RWPE1 (cell line): ENCODE measurements at regions not wholly inside any gene's neighbourhood (a gene's known extent, or its start where the extent isn't known, plus 50 kb on each side); places are given as distances from the start of the nearest gene placed in this dataset.

Source experiments
- CTCF ChIA-PET: fragments of 350-600 bp; sonication (Branson Sonifier 250); formaldehyde crosslinking; extraction: SDS; loops from one replicate; lab custom pipeline; 2021; lab: Yijun Ruan, JAX
- POLR2A ChIA-PET: fragments of 400-600 bp; formaldehyde crosslinking; extraction: SDS; loops from one replicate; lab custom pipeline; 2020; ENCODE audit warnings: antibody characterized with exemption; ENCODE audit not compliant: low non-redundant PET; lab: Yijun Ruan, JAX
- DNase-seq: peaks from one replicate; pipeline ENCODE4 v3.0.0; 2012; ENCODE audit warnings: low spot score
- H3K27ac ChIP-seq: fragments of 450-650 bp; 2 replicates; pipeline ENCODE4 v1.5.1; 2017
- CTCF ChIP-seq: fragments of 450-650 bp; conservative IDR thresholded peaks from 2 replicates; pipeline ENCODE4 v1.5.1; 2017; ENCODE audit warnings: low read depth, mild to moderate bottlenecking

- DNase-seq, result no peak
- no peak overlapping the region for H3K27ac ChIP-seq
- CTCF ChIA-PET, result no interaction called here
- no peak for TF ChIP-seq CTCF
- POLR2A ChIA-PET, result no interaction called here
These were observed 1415.6 kb upstream of the PCDH7 start for GRCh38 chr4:29304595-29304994.

GRCh38 chr4:29307256-29307655 lies 1412.9 kb upstream of the PCDH7 start:
- ChIA-PET POLR2A (no interaction called here), CTCF (no interaction called here)
- no peak for TF ChIP-seq CTCF
- no peak overlapping the region for H3K27ac ChIP-seq
- no peak for DNase-seq

- TF ChIP-seq CTCF, result no peak
- ChIA-PET POLR2A (no interaction called here), CTCF (no interaction called here)
- no peak for DNase-seq
- H3K27ac ChIP-seq, result no peak overlapping the region
These were observed 1412.4 kb upstream of the PCDH7 start for GRCh38 chr4:29307755-29308154.

DNA sequence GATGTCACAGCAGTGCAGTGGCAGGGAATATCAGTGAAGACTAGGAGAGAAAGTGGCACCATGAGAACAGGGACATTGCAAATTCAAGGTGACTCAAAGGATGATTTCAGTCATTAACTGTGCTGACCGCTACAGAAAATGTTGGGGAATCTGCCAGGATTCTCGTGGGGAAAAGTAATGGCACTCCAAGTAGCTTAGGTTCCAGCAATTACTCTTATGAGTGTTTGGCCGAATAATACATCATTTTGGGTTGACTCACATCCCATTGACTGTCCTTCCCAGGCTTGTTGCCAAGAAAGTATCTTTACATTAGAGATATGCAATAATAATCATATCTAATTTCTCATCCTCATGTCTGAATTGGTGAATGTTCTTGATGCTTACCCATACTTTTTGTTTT lies 1411.1 kb upstream of the PCDH7 start:
- ChIA-PET CTCF (no interaction called here), POLR2A (no interaction called here)

DNA sequence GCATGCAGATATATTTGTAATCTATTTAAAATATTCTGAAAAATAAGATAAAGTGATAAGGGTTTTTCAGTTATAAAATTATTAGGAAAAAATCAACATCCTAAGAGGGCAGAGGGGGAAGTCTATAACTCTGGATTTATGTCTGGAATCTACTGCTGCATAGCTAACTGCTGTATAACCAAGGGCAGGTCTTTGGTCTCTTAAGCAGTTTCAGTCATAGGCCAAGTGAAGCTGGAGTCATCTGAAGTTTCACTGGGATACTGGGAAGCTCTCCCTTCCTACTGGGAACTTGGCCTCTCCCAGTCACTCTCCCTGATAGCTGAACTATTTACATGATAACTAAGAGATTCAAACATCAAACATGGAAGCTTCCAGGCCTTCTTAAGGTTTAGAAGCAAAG lies 1409.9 kb upstream of the PCDH7 start:
- H3K27ac ChIP-seq, result no peak overlapping the region
- TF ChIP-seq CTCF, result no peak
- no peak for DNase-seq
- ChIA-PET CTCF (no interaction called here), POLR2A (no interaction called here)

More for the DNA sequence above, 1411.1 kb upstream of the PCDH7 start:
- TF ChIP-seq CTCF, result no peak
- DNase-seq, result peak; percentile 3
- no peak overlapping the region for H3K27ac ChIP-seq

- H3K27ac ChIP-seq, result no peak overlapping the region
- no peak for TF ChIP-seq CTCF
- ChIA-PET POLR2A (no interaction called here), CTCF (no interaction called here)
- no peak for DNase-seq
These were observed 1408.9 kb upstream of the PCDH7 start for GRCh38 chr4:29311247-29311646.
